Suprapubic skin (tissue), 4 donors: ENCODE measurements at regions not wholly inside any gene's neighbourhood (a gene's known extent, or its start where the extent isn't known, plus 50 kb on each side); places are given as distances from the start of the nearest gene placed in this dataset.
"Not testable (repeated sequence)": the region's sequence is repeated elsewhere in the genome, so short reads cannot be mapped to it uniquely, and the experiment has no call there.

Source experiments
- DNase-seq, 2 donors: peaks; one replicate each; pipeline ENCODE4 v3.0.0-alpha.2; 2019; ENCODE audit warnings: low spot score in 2 of 2
- H3K27ac ChIP-seq: fragments of 200-600 bp; sonication (generic); one replicate; pipeline ENCODE4 v1.5.1; 2019
- H3K27me3 ChIP-seq: fragments of 200-600 bp; sonication (generic); one replicate; pipeline ENCODE4 v1.5.1; 2019
- H3K36me3 ChIP-seq: fragments of 200-600 bp; sonication (generic); one replicate; pipeline ENCODE4 v1.5.1; 2019
- H3K4me1 ChIP-seq: fragments of 200-600 bp; sonication (generic); one replicate; pipeline ENCODE4 v1.5.1; 2019
- H3K4me3 ChIP-seq: fragments of 200-600 bp; sonication (generic); one replicate; pipeline ENCODE4 v1.5.1; 2019; ENCODE audit warnings: mild to moderate bottlenecking
- H3K9me3 ChIP-seq: fragments of 200-600 bp; sonication (generic); one replicate; pipeline ENCODE4 v1.5.1; 2019
- EP300 ChIP-seq: sonication (generic); formaldehyde crosslinking; IDR thresholded peaks from one replicate; pipeline ENCODE4 v1.6.1; 2017; ENCODE audit warnings: antibody characterized with exemption
- POLR2A ChIP-seq, 2 donors: fragments of 450-650 bp; IDR thresholded peaks; one replicate each; pipeline ENCODE4 v1.6.1; 2017; ENCODE audit warnings: antibody characterized with exemption in 2 of 2, mild to moderate bottlenecking in 2 of 2, moderate library complexity in 2 of 2
- POLR2AphosphoS5 ChIP-seq, 3 donors: sonication (generic); formaldehyde crosslinking; IDR thresholded peaks; one replicate each; pipeline ENCODE4 v1.6.1; 2017; ENCODE audit warnings: antibody characterized with exemption in 3 of 3
- WGBS: methylation state at CpG from one replicate; pipeline ENCODE4 v1.1.5; 2018; 5-methylcytosine and 5-hydroxymethylcytosine counted together
- TF ChIP-seq, protein P1 (sequence below), 2 donors: fragments of 200-600 bp in 1 of 2; fragments of 450-650 bp in 1 of 2; sonication (generic) in 1 of 2; IDR thresholded peaks; one replicate each; pipeline ENCODE4 v1.5.1; 2016 to 2019; ENCODE audit warnings: antibody characterized with exemption in 2 of 2, mild to moderate bottlenecking in 1 of 2, moderate library complexity in 1 of 2

DNA sequence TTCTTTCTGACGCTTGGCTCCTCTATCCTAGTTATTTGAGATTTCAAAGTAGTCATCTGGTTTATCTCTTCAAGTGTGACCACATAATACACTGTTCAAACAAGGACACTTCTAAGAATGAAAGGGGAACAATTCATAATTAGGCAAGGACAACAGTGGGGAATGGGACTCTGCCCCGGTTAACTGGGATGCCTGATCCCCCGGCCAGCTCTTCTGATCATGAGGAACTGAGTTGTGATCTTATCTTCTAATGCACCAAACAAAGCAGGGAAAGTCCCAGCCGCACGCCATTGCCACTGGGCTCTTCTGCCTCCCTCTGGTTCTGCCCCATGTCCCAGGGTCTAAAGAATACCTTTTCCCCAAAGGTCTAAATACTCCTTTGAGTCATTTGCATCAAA, 158.2 kb upstream of the IRF2BP2 start:
- H3K36me3 ChIP-seq = no peaks in the 10 kb centered on the region
- H3K27me3 ChIP-seq = no peaks in the 10 kb centered on the region
- H3K9me3 ChIP-seq = no peaks in the 10 kb centered on the region
- TF ChIP-seq POLR2AphosphoS5 (IDR thresholded peaks at IDR 0.05) (no peak), POLR2A (IDR thresholded peaks at IDR 0.05) (no peak), EP300 (no peak)
- TF ChIP-seq, protein P1, sequence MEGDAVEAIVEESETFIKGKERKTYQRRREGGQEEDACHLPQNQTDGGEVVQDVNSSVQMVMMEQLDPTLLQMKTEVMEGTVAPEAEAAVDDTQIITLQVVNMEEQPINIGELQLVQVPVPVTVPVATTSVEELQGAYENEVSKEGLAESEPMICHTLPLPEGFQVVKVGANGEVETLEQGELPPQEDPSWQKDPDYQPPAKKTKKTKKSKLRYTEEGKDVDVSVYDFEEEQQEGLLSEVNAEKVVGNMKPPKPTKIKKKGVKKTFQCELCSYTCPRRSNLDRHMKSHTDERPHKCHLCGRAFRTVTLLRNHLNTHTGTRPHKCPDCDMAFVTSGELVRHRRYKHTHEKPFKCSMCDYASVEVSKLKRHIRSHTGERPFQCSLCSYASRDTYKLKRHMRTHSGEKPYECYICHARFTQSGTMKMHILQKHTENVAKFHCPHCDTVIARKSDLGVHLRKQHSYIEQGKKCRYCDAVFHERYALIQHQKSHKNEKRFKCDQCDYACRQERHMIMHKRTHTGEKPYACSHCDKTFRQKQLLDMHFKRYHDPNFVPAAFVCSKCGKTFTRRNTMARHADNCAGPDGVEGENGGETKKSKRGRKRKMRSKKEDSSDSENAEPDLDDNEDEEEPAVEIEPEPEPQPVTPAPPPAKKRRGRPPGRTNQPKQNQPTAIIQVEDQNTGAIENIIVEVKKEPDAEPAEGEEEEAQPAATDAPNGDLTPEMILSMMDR (IDR thresholded peaks at IDR 0.05) = no peak
- no peak overlapping the region for H3K4me3 ChIP-seq
- H3K4me1 ChIP-seq = peaks cover 9% of the 10 kb centered on the region
- H3K27ac ChIP-seq = no peak overlapping the region
- DNase-seq = peak in 1 of 2 donors; percentile 16
- WGBS = 73% methylated on average over 5 of the region's 5 CpGs

DNA sequence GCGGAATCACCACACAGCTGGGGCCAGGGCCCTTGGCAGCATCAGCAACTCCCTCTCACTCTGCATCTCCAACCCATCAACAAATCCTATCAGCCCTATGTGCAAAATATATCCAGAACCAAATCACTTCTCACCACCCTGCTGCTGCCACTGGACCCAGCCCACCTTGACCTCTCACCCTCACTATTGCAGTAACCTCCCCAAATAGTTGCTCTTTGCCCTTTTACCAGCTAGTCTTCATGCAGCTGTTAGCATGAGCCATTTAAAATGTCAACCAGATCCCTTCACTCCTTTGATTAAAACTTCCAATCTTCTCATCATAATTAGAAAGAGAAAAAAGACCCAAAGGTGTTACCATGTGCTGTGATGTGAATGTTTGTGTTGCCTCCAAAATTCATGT, 155.7 kb upstream of the IRF2BP2 start:
- no peaks in the 10 kb centered on the region for H3K36me3 ChIP-seq
- H3K27ac ChIP-seq = no peak overlapping the region
- peak in 1 of 2 donors; percentile 32 for DNase-seq
- 94% methylated on average over 1 of the region's 1 CpG for WGBS
- H3K27me3 ChIP-seq = no peaks in the 10 kb centered on the region
- H3K4me3 ChIP-seq = no peak overlapping the region
- TF ChIP-seq POLR2A (IDR thresholded peaks at IDR 0.05) (no peak), POLR2AphosphoS5 (IDR thresholded peaks at IDR 0.05) (no peak), EP300 (no peak)
- TF ChIP-seq, protein P1 (IDR thresholded peaks at IDR 0.05) = no peak
- H3K4me1 ChIP-seq = no peaks in the 10 kb centered on the region
- no peaks in the 10 kb centered on the region for H3K9me3 ChIP-seq

DNA sequence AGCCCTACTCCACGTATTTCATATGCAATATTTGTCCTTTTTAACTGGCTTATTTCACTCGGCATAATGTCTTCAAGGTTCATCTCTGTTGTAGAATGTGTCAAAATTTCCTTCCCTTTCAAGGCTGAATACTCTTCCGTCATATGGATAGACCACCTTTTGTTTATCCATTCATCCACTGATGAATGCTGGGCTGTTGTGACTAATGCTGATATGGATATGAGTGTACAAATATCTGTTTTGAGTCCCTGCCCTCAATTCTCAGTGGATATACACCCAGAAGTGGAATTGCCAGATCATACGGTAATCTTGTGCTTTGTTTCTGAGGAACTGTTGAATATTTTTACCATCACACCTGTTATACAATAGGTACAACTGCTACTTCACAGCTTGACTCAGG, 155.2 kb upstream of the IRF2BP2 start:
- TF ChIP-seq POLR2A (IDR thresholded peaks at IDR 0.05) (no peak), POLR2AphosphoS5 (IDR thresholded peaks at IDR 0.05) (no peak), EP300 (no peak)
- TF ChIP-seq, protein P1 (IDR thresholded peaks at IDR 0.05) = no peak
- WGBS = 85% methylated on average over 4 of the region's 4 CpGs
- no peaks in the 10 kb centered on the region for H3K9me3 ChIP-seq

DNA sequence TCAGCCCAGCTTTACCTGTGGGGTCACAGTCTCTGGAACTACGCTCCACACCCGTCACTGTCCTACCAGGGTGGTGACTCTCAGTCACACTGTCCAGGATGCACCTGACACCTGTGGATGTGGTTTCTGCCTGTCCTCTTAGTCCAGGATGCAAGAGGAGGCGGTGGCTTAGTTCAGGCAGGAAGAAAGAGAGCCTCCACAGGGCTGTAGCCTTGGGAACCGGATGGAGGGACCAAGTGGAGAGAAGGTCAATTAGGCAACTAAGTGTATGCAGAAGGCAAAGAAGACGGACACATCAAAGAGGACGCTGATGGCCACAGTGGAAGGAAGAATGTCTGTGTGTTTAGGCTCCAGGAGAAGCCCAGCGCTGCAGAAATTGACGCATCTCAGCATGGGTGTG, 153.9 kb upstream of the IRF2BP2 start:
- Histone ChIP-seq H3K36me3 (no peaks in the 10 kb centered on the region), H3K4me1 (no peaks in the 10 kb centered on the region), H3K9me3 (no peaks in the 10 kb centered on the region), H3K27ac (no peak overlapping the region), H3K27me3 (no peaks in the 10 kb centered on the region), H3K4me3 (no peak overlapping the region)
- 89% methylated on average over 8 of the region's 8 CpGs for WGBS
- DNase-seq = no peak
- TF ChIP-seq POLR2AphosphoS5 (IDR thresholded peaks at IDR 0.05) (no peak), POLR2A (IDR thresholded peaks at IDR 0.05) (no peak), EP300 (no peak)
- TF ChIP-seq, protein P1 (IDR thresholded peaks at IDR 0.05) = no peak

More for the DNA sequence above, 155.2 kb upstream of the IRF2BP2 start:
- Histone ChIP-seq H3K27ac (no peak overlapping the region), H3K4me1 (no peaks in the 10 kb centered on the region), H3K36me3 (no peaks in the 10 kb centered on the region), H3K27me3 (no peaks in the 10 kb centered on the region), H3K4me3 (no peak overlapping the region)
- DNase-seq = no peak

DNA sequence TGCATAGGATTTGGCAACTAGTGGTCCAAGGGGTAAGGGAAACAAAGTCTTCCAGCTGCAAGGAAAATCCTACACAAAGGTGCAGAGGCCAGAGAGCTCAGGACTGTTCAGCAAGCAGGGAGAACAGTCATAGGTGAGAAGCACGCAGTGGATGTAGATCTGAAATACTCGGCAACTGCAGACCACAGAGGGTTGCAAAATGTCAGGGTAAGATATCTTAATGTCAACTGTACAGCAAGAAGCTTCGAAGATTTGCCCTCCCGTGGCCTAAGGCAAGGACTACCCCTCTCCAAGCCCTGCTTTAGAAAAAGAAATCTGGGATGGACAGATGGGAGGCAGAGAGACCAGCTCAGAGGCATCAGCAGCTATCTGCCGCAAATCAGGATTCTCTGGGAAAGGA, 153.4 kb upstream of the IRF2BP2 start:
- no peaks in the 10 kb centered on the region for H3K36me3 ChIP-seq
- H3K4me1 ChIP-seq = no peaks in the 10 kb centered on the region
- H3K9me3 ChIP-seq = no peaks in the 10 kb centered on the region
- WGBS = 86% methylated on average over 5 of the region's 5 CpGs
- no peak overlapping the region for H3K27ac ChIP-seq
- TF ChIP-seq, protein P1 (IDR thresholded peaks at IDR 0.05) = no peak
- TF ChIP-seq POLR2A (IDR thresholded peaks at IDR 0.05) (no peak), EP300 (no peak), POLR2AphosphoS5 (IDR thresholded peaks at IDR 0.05) (no peak)
- no peaks in the 10 kb centered on the region for H3K27me3 ChIP-seq
- no peak overlapping the region for H3K4me3 ChIP-seq
- no peak for DNase-seq

DNA sequence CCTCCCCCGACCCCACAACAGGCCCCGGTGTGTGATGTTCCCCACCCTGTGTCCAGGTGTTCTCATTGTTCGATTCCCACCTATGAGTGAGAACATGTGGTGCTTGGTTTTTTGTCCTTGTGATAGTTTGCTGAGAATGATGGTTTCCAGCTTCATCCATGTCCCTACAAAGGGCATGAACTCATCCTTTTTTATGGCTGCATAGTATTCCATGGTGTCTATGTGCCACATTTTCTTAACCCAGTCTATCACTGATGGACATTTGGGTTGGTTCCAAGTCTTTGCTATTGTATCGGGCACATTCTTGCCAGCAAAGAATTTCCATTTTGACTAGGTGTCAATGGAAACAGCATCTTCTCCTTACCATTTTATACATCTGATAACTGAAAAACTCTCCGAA, 152.1 kb upstream of the IRF2BP2 start:
- H3K36me3 ChIP-seq, H3K27ac ChIP-seq, H3K4me3 ChIP-seq, H3K9me3 ChIP-seq, H3K27me3 ChIP-seq, H3K4me1 ChIP-seq, DNase-seq: not testable (repeated sequence)
- WGBS = 94% methylated on average over 5 of the region's 5 CpGs
